ENCODE measurements at regions not wholly inside any gene's neighbourhood (a gene's known extent, or its start where the extent isn't known, plus 50 kb on each side); places are given as distances from the start of the nearest gene placed in this dataset.

DNA sequence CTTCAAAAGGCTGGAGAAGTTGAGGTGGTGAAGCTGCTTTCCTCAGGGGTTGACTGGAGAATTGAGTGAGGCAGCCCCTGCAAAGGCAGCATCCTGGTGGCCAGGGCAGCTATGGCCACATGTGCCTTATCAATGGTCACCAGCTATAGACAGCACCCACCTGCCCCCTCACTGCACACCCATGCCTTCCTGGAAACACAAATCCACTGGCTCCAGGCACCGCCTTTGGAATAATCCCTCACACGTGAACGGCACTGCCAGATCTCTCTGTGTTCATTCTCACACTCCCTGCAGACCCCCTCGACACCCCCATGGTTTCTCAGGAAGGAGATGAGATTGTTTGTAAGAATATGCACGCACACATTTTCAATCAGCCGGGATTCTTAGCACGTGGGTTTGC, 1297.8 kb downstream of the TBC1D22A start:
- TF ChIP-seq, protein P1, sequence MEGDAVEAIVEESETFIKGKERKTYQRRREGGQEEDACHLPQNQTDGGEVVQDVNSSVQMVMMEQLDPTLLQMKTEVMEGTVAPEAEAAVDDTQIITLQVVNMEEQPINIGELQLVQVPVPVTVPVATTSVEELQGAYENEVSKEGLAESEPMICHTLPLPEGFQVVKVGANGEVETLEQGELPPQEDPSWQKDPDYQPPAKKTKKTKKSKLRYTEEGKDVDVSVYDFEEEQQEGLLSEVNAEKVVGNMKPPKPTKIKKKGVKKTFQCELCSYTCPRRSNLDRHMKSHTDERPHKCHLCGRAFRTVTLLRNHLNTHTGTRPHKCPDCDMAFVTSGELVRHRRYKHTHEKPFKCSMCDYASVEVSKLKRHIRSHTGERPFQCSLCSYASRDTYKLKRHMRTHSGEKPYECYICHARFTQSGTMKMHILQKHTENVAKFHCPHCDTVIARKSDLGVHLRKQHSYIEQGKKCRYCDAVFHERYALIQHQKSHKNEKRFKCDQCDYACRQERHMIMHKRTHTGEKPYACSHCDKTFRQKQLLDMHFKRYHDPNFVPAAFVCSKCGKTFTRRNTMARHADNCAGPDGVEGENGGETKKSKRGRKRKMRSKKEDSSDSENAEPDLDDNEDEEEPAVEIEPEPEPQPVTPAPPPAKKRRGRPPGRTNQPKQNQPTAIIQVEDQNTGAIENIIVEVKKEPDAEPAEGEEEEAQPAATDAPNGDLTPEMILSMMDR (IDR thresholded peaks at IDR 0.05 in 8 of 11, conservative IDR thresholded peaks at IDR 0.05 in 3 of 11): no peak
- TF ChIP-seq POLR2A (IDR thresholded peaks at IDR 0.05): no peak

Data from spleen (tissue), 7 donors.